HT1080 (cell line): ENCODE measurements at regions not wholly inside any gene's neighbourhood (a gene's known extent, or its start where the extent isn't known, plus 50 kb on each side); places are given as distances from the start of the nearest gene placed in this dataset.

Source experiments
- DNase-seq: peaks from one replicate; pipeline ENCODE4 v3.0.0-alpha.2; 2015; ENCODE audit warnings: low read depth

- DNase-seq: no peak
These were observed 198.8 kb downstream of the FAT3 start for GRCh38 chr11:92423115-92424034.

- DNase-seq: no peak
These were observed 199.7 kb downstream of the FAT3 start for GRCh38 chr11:92424281-92424680.

- DNase-seq: no peak
These were observed 200.5 kb downstream of the FAT3 start for GRCh38 chr11:92425127-92425526.

- no peak for DNase-seq
These were observed 207.9 kb downstream of the FAT3 start for GRCh38 chr11:92432515-92432914.

- no peak for DNase-seq
These were observed 211.7 kb downstream of the FAT3 start for GRCh38 chr11:92436034-92436920.

- no peak for DNase-seq
These were observed 214.5 kb downstream of the FAT3 start for GRCh38 chr11:92439133-92439532.

GRCh38 chr11:92440701-92441442 is 216.3 kb downstream of the FAT3 start:
- no peak for DNase-seq

GRCh38 chr11:92441443-92441726 is 216.8 kb downstream of the FAT3 start:
- no peak for DNase-seq

GRCh38 chr11:92443199-92443598 is 218.6 kb downstream of the FAT3 start:
- no peak for DNase-seq

GRCh38 chr11:92447586-92447985 is 223.0 kb downstream of the FAT3 start:
- DNase-seq: no peak

GRCh38 chr11:92449222-92449621 is 224.6 kb downstream of the FAT3 start:
- no peak for DNase-seq

GRCh38 chr11:92449780-92450179 is 225.2 kb downstream of the FAT3 start:
- DNase-seq: no peak

- DNase-seq: no peak
These were observed 226.4 kb downstream of the FAT3 start for GRCh38 chr11:92451063-92451462.

- peak; percentile 75 for DNase-seq
These were observed 228.4 kb downstream of the FAT3 start for GRCh38 chr11:92453055-92453454.

GRCh38 chr11:92455210-92455790 is 230.7 kb downstream of the FAT3 start:
- DNase-seq: no peak

GRCh38 chr11:92457250-92457649 is 232.6 kb downstream of the FAT3 start:
- DNase-seq: peak; percentile 66

- DNase-seq: no peak
These were observed 233.9 kb downstream of the FAT3 start for GRCh38 chr11:92458486-92458885.

- DNase-seq: no peak
These were observed 235.6 kb downstream of the FAT3 start for GRCh38 chr11:92460213-92460612.

GRCh38 chr11:92461447-92461846 is 236.8 kb downstream of the FAT3 start:
- no peak for DNase-seq

- DNase-seq: no peak
These were observed 238.2 kb downstream of the FAT3 start for GRCh38 chr11:92462821-92463220.

GRCh38 chr11:92464822-92465221 is 240.2 kb downstream of the FAT3 start:
- no peak for DNase-seq
